Mesenchymal stem cell (in vitro differentiated cells and primary cell): ENCODE measurements at regions not wholly inside any gene's neighbourhood (a gene's known extent, or its start where the extent isn't known, plus 50 kb on each side); places are given as distances from the start of the nearest gene placed in this dataset.
A peak's percentile ranks its signal among the peaks of the same experiment; 100 is the strongest.

Experiments used
- DNase-seq: peaks from one replicate; pipeline ENCODE4 v3.0.0-alpha.2; 2013
- H2AFZ ChIP-seq: one replicate; pipeline ENCODE4 v1.6.1; 2013; ENCODE audit warnings: low read depth, mild to moderate bottlenecking, control low read depth, inconsistent platforms, low read length, moderate library complexity
- H2AK5ac ChIP-seq: 2 replicates; pipeline ENCODE4 v1.6.1; 2013; ENCODE audit warnings: low read length, moderate library complexity, mild to moderate bottlenecking, inconsistent platforms; ENCODE audit not compliant: severe bottlenecking
- H2BK120ac ChIP-seq: one replicate; pipeline ENCODE4 v1.6.1; 2013; ENCODE audit warnings: low read depth, mild to moderate bottlenecking, inconsistent platforms, low read length, moderate library complexity
- H2BK12ac ChIP-seq, 2 experiments: one replicate each; pipeline ENCODE4 v1.6.1; 2013; ENCODE audit warnings: inconsistent platforms in 2 of 2, low read length in 2 of 2, mild to moderate bottlenecking in 2 of 2, moderate library complexity in 2 of 2, control low read depth in 1 of 2
- H2BK15ac ChIP-seq: one replicate; pipeline ENCODE4 v1.6.1; 2013; ENCODE audit warnings: mild to moderate bottlenecking, low read depth, inconsistent platforms; ENCODE audit not compliant: poor library complexity, severe bottlenecking
- H2BK5ac ChIP-seq: 2 replicates; pipeline ENCODE4 v1.6.1; 2013; ENCODE audit warnings: low read depth, mild to moderate bottlenecking, low read length, control low read depth, inconsistent platforms; ENCODE audit not compliant: poor library complexity, severe bottlenecking
- H3K14ac ChIP-seq, 2 experiments: one replicate each; pipeline ENCODE4 v1.6.1; 2013; ENCODE audit warnings: inconsistent platforms in 2 of 2, low read length in 2 of 2, control low read depth in 1 of 2, mild to moderate bottlenecking in 1 of 2, moderate library complexity in 1 of 2
- H3K18ac ChIP-seq, 2 experiments: one replicate each; pipeline ENCODE4 v1.6.1; 2013; ENCODE audit warnings: inconsistent platforms in 2 of 2, low read length in 2 of 2, control low read depth in 1 of 2, low read depth in 1 of 2, mild to moderate bottlenecking in 1 of 2
- H3K23ac ChIP-seq, 2 experiments: one replicate each; pipeline ENCODE4 v1.6.1; 2013; ENCODE audit warnings: inconsistent platforms in 2 of 2, low read length in 2 of 2, mild to moderate bottlenecking in 2 of 2, moderate library complexity in 2 of 2, control low read depth in 1 of 2
- H3K27ac ChIP-seq: 2 replicates; pipeline ENCODE4 v1.5.1; 2013; ENCODE audit warnings: mild to moderate bottlenecking, moderate library complexity, low read length, control low read depth, inconsistent platforms; ENCODE audit not compliant: poor library complexity, severe bottlenecking
- H3K27me3 ChIP-seq, 2 experiments: 2 replicates each; pipeline versions ENCODE4 v1.6.1 to v1.7.0; 2013; ENCODE audit warnings: low read length in 2 of 2, mild to moderate bottlenecking in 2 of 2, moderate library complexity in 2 of 2, control low read depth in 1 of 2, inconsistent platforms in 1 of 2; ENCODE audit not compliant: control insufficient read depth in 1 of 2, insufficient read depth in 1 of 2
- H3K36me3 ChIP-seq, 2 experiments: 2 replicates each; pipeline versions ENCODE4 v1.6.1 to v1.7.0; 2013; ENCODE audit warnings: low read length in 2 of 2, control low read depth in 1 of 2, inconsistent platforms in 1 of 2, low read depth in 1 of 2, mild to moderate bottlenecking in 1 of 2; ENCODE audit not compliant: insufficient read depth in 2 of 2, control insufficient read depth in 1 of 2
- H3K4ac ChIP-seq, 2 experiments: one replicate each; pipeline ENCODE4 v1.6.1; 2013; ENCODE audit warnings: inconsistent platforms in 2 of 2, low read length in 2 of 2, mild to moderate bottlenecking in 2 of 2, moderate library complexity in 2 of 2, control low read depth in 1 of 2, low read depth in 1 of 2
- H3K4me1 ChIP-seq: 2 replicates; pipeline ENCODE4 v1.6.1; 2013; ENCODE audit warnings: low read depth, low read length, control low read depth; ENCODE audit not compliant: control insufficient read depth, insufficient read depth
- H3K4me2 ChIP-seq: 2 replicates; pipeline ENCODE4 v1.6.1; 2013; ENCODE audit warnings: low read length, mild to moderate bottlenecking, inconsistent platforms; ENCODE audit not compliant: poor library complexity, severe bottlenecking
- H3K4me3 ChIP-seq, 2 experiments: 2 replicates each; pipeline versions ENCODE4 v1.5.1 to v1.7.0; 2013; ENCODE audit warnings: low read length in 2 of 2, mild to moderate bottlenecking in 2 of 2, control low read depth in 1 of 2, low read depth in 1 of 2; ENCODE audit not compliant: insufficient read depth in 1 of 2
- H3K79me1 ChIP-seq: replicated peaks from 2 replicates; pipeline ENCODE4 v1.6.1; 2013; ENCODE audit warnings: mild to moderate bottlenecking, control low read depth, low read length, inconsistent platforms; ENCODE audit not compliant: poor library complexity, severe bottlenecking
- H3K9ac ChIP-seq: 2 replicates; pipeline ENCODE4 v1.7.0; 2013; ENCODE audit warnings: mild to moderate bottlenecking, low read length, moderate library complexity
- H3K9me3 ChIP-seq: 2 replicates; pipeline ENCODE4 v1.7.0; 2013; ENCODE audit warnings: mild to moderate bottlenecking, low read length; ENCODE audit not compliant: control insufficient read depth
- H4K8ac ChIP-seq: one replicate; pipeline ENCODE4 v1.6.1; 2013; ENCODE audit warnings: inconsistent platforms, mild to moderate bottlenecking, low read length, moderate library complexity
- H4K91ac ChIP-seq: one replicate; pipeline ENCODE4 v1.6.1; 2013; ENCODE audit warnings: mild to moderate bottlenecking, low read length, inconsistent platforms
- WGBS: methylation state at CpG from one replicate; pipeline ENCODE4 v1.1.7; 2013; ENCODE audit warnings: mixed read lengths; 5-methylcytosine and 5-hydroxymethylcytosine counted together

- no peak overlapping the region for H3K27ac ChIP-seq
- no peaks in the 10 kb centered on the region for H3K36me3 ChIP-seq
- no peak overlapping the region for H3K4me3 ChIP-seq
- no peak overlapping the region for H3K9ac ChIP-seq
- H3K18ac ChIP-seq: no peak overlapping the region
- H3K79me1 ChIP-seq: no peaks in the 10 kb centered on the region
- H3K27me3 ChIP-seq: peaks cover 32 to 39% of the 10 kb centered on the region in 2 experiments
- H3K4ac ChIP-seq: no peak overlapping the region
- H3K9me3 ChIP-seq: no peaks in the 10 kb centered on the region
- H2AFZ ChIP-seq: no peak overlapping the region
- H4K91ac ChIP-seq: no peak overlapping the region
- no peak overlapping the region for H3K14ac ChIP-seq
- no peak overlapping the region for H4K8ac ChIP-seq
- H2BK5ac ChIP-seq: no peak overlapping the region
- H2BK120ac ChIP-seq: no peak overlapping the region
- H3K4me2 ChIP-seq: no peak overlapping the region
- 81% methylated on average over 5 of the region's 5 CpGs for WGBS
- H3K4me1 ChIP-seq: no peaks in the 10 kb centered on the region
- H2BK12ac ChIP-seq: no peak overlapping the region
- no peak overlapping the region for H2BK15ac ChIP-seq
- no peak overlapping the region for H3K23ac ChIP-seq
- no peak overlapping the region for H2AK5ac ChIP-seq
- DNase-seq: no peak
These were observed 147.0 kb upstream of the PROK2 start for GRCh38 chr3:71931922-71932321.

- Histone ChIP-seq H3K4ac (no peak overlapping the region), H3K9me3 (no peaks in the 10 kb centered on the region), H3K4me3 (no peak overlapping the region), H3K23ac (no peak overlapping the region), H4K91ac (no peak overlapping the region), H3K9ac (no peak overlapping the region), H3K18ac (no peak overlapping the region), H3K14ac (no peak overlapping the region), H2BK5ac (no peak overlapping the region), H3K36me3 (no peaks in the 10 kb centered on the region), H2AK5ac (no peak overlapping the region), H2BK15ac (no peak overlapping the region), H3K4me1 (no peaks in the 10 kb centered on the region), H4K8ac (no peak overlapping the region), H3K79me1 (no peaks in the 10 kb centered on the region), H2BK12ac (no peak overlapping the region), H2AFZ (no peak overlapping the region), H3K27me3 (peaks cover 20 to 38% of the 10 kb centered on the region in 2 experiments), H3K27ac (no peak overlapping the region), H2BK120ac (no peak overlapping the region), H3K4me2 (no peak overlapping the region)
- WGBS: 86% methylated on average over 9 of the region's 10 CpGs
- peak; percentile 11 for DNase-seq
These were observed 145.4 kb upstream of the PROK2 start for GRCh38 chr3:71930056-71930991.

- no peak overlapping the region for H3K4me2 ChIP-seq
- H4K91ac ChIP-seq: no peak overlapping the region
- no peak overlapping the region for H4K8ac ChIP-seq
- no peak overlapping the region for H3K9ac ChIP-seq
- H2BK120ac ChIP-seq: no peak overlapping the region
- H3K4me1 ChIP-seq: no peaks in the 10 kb centered on the region
- H3K36me3 ChIP-seq: no peaks in the 10 kb centered on the region
- H2BK5ac ChIP-seq: no peak overlapping the region
- H3K9me3 ChIP-seq: no peaks in the 10 kb centered on the region
- peaks cover 20 to 42% of the 10 kb centered on the region in 2 experiments for H3K27me3 ChIP-seq
- H2BK15ac ChIP-seq: no peak overlapping the region
- no peak overlapping the region for H2BK12ac ChIP-seq
- H3K4ac ChIP-seq: no peak overlapping the region
- no peak overlapping the region for H3K4me3 ChIP-seq
- no peak overlapping the region for H3K14ac ChIP-seq
- no peak overlapping the region for H2AK5ac ChIP-seq
- H3K18ac ChIP-seq: no peak overlapping the region
- DNase-seq: no peak
- no peak overlapping the region for H3K23ac ChIP-seq
- no peak overlapping the region for H3K27ac ChIP-seq
- no peaks in the 10 kb centered on the region for H3K79me1 ChIP-seq
- H2AFZ ChIP-seq: no peak overlapping the region
- WGBS: 97% methylated on average over 2 of the region's 2 CpGs
These were observed 143.3 kb upstream of the PROK2 start for GRCh38 chr3:71928212-71928611.

- Histone ChIP-seq H3K36me3 (no peaks in the 10 kb centered on the region), H4K8ac (no peak overlapping the region), H4K91ac (no peak overlapping the region), H3K14ac (no peak overlapping the region), H3K9ac (no peak overlapping the region), H3K4ac (no peak overlapping the region), H3K9me3 (no peaks in the 10 kb centered on the region), H2BK5ac (no peak overlapping the region), H2BK120ac (no peak overlapping the region), H3K79me1 (no peaks in the 10 kb centered on the region), H2BK12ac (no peak overlapping the region), H3K4me3 (no peak overlapping the region), H3K4me2 (no peak overlapping the region), H2AK5ac (no peak overlapping the region), H3K27ac (no peak overlapping the region), H3K23ac (no peak overlapping the region), H2BK15ac (no peak overlapping the region), H3K18ac (no peak overlapping the region), H2AFZ (no peak overlapping the region), H3K4me1 (no peaks in the 10 kb centered on the region), H3K27me3 (peaks cover 24 to 43% of the 10 kb centered on the region in 2 experiments)
- WGBS: 87% methylated on average over 7 of the region's 8 CpGs
- no peak for DNase-seq
These were observed 142.6 kb upstream of the PROK2 start for GRCh38 chr3:71927505-71928066.
